ENCODE measurements at regions not wholly inside any gene's neighbourhood (a gene's known extent, or its start where the extent isn't known, plus 50 kb on each side); places are given as distances from the start of the nearest gene placed in this dataset.

DNA sequence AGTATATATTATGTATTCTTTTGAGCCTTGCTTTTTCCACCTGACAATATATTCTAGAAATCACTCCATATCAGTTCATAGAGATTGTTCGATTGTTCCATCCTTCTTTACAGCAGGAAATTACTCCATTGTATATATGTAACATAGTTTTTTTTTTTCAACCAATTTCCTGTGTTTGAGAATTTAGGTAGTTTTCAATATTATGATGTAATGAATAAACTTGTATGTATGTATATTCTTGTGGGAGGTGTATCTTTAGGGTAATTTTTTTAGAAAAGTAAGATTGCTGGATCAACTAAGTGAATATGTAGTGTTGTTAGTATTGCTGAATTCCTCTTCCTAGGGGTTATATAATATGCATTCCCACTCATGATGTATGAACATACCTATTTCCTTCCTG lies 165.9 kb upstream of the PITX1 start:
- no peak for DNase-seq

DNA sequence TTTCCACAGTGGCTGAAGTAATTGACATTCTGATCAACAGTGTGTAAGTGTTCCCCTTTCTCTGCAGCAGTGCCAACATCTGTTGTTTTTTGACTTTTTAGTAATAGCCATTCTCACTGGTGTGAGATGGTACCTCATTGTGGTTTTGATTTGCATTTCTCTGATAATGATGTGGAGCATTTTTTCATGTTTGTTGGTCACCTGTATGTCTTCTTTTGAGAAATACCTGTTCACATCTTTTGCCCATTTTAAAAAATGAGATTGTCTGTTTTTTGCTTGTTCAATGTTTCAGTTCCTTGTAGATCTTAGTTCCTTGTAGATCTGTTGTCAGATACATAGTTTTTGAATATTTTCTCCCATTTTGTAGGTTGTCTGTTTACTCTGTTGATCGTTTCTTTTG lies 162.5 kb upstream of the PITX1 start:
- DNase-seq = no peak

DNA sequence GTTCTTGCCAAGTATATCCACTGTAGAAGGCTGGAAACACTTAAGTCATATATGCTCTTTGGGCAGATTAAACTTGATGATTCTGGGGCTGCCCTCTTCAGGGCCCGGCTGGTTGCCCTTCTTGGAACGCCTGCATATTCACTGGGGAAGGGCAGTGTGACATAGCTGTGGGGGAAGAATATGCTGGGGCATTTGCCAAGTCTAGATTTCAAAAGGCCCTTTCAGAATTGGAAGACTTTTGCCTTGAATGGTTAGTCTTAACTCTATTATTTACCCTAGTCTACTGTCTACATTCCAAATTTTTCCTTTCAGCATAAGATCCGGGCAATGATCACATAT lies 161.2 kb upstream of the PITX1 start:
- no peak for DNase-seq

DNA sequence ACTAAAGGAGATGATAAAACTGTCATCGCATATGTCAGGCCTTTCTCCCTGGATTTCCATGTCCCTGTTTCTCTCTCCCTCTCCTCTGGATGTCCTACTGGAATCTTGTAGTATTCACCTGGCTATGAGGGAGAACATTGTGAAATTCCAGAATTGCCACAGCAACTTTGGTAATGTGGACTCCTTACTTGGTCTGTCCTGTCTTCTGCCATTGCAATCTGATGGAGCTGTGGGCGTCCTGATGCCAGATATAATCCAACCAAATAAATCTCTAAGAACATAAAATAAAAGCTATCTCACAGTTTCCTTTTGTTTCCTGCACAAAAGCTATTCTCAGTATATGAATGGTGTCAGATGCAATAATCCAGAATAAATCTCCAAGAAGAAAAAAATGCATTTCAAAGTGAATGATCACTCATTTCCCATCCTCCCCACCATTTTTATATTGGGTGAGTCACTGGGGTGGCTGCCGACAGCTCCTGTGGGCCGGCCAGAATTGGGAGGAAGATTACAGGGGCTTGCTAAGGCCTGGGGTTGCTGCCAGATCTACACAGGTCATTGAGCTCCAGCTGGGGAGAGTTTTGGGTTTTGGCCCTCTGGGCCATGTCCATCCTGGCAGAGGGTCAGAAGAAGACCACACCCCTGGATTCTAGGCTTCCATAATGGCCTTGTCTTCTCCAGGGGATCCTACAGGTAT lies 160.7 kb upstream of the PITX1 start:
- DNase-seq = no peak

DNA sequence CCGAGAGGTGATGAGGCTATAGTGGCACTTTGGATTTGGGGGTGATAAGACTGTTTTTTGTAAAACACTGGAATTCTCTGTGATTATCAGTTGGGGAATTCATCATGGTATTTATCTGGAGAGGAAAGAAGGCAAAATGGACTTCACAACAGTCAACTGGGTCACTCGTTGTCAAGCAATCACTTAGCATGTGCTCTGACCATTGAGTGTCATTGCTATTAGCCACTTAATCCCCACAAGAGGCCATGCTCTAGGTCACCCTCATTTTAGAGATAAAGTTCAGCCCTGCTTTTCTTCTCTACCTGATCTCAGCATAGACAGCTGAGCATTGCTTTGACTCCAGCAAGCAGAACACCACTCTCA lies 160.1 kb upstream of the PITX1 start:
- no peak for DNase-seq

DNA sequence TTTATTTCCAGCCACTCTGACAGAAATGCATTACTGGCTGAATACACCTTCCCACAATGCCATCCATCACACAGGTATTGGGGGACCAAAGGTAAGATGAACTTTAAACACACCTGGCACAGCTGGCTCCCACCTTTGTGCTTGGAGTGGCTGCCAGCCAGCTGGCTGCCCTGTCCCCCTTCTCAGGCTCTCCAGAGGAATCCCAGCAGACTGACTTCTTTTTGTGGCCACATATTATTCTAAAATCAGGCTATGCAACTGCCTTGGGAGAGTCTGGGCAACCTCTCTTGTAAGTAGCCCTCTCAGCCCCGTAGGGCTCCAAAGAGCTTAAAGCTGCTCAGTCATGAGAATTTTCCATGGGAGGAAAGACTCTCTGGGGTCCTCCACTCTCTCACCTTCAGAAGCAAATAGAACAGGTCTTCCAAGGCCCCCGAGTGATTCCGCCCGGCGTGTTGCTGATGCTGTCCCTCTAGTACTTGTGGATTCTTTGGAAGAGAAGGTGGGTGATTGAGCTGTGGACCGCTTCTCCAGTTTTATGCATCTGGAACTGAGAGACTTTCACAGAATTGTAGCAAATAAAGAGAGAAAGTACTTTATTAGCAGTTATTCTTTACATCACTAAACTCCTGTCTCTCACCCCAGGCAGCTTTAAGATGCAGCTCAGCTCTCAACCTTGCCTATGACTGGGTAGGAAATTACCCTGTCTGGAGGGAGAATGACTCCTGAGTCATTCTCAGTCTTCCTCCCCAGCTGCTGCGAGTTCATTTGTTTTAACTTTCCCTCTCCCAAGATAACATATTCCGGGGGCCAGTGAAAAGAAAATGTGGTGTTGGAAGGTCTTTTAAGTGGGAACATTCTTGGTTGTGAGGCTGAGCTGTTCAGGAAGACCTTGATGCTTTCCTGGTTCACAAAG lies 159.4 kb upstream of the PITX1 start:
- no peak for DNase-seq

DNA sequence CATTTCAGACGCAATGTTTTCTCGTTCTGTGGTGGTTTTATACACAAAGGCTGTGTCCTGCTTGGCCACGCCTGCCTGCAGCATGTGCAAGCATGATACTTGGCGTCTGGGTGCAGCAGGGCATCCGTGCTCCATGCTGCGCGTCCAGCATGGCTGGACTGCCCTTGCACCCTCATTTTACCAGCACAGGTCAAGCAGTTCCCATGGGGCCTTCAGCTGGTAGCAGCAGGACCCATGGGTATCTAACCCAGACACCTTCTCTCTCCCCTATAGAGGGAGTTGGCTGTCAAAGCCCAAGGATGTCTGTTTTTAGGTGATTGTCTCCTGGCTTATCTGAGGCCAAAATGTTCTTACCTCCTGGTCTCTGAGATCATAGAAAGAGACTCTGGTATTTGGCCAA lies 158.3 kb upstream of the PITX1 start:
- no peak for DNase-seq

DNA sequence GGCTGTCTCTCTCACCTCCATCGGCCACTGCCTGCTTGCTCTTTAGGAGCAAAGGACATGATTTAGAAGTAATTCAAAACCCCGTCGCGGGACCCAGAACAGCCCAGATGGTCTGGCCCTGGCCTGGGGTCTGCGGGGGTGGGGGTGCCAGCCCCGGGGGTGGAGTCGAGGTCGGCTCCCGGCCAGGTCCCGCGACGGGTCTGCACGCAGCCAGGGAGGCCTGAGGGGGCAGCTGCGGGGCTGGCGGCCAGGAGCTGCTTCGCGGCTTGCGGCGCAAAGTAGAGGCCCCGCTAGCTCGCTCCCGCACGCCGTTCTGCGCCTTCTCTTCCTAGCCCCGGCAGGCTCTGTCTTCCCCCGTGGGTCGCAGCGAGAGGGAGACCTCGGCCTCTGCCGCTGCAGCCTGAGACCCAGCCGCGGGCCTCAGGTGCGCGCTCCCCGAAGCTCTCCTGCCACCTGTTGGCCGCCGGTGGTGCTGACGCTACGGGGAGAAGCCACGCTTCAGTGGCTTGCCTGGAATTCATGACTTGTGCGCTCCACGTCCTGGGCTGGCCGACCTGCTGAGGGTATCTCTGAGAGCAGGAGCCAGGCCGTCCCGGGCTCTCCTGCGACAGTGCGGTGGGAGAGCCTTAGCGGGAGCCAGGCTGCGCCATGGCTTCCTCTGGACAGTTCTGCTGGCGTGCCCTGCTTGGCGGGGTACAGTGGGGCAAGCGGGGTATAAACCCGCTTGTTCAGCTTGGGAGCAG lies 157.2 kb upstream of the PITX1 start:
- DNase-seq = peak; percentile 60

DNA sequence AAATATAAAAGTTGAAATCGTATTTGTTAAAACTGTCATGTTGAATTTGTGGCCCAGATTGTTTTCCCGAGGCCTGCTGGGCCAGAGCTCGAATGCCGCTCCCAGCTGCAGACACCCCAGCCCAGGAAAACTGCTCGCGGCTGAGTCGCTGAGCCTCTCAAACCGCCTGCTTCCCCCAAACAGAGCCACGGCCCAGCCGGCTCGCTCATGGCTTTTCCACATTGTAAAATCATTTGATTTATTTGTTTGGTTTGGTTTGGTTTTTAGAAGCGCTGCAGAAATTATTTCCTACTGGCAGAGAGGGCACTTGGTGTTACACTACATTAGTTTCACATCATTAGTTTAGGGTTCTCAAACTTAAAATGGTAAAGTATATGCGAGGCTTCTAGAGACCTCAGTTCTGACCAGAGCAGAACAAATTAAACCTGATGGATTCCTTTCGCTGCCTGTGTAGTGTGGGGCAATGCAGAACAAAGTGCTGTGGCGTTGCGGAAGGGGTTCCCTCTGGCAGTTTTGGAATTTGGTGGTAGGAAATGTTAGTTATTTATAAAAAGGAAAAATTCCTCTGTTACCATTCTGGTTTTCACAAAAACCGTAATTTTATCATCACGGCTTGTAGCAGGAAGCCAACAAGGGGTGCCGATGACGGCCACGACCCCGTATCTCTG lies 156.5 kb upstream of the PITX1 start:
- no peak for DNase-seq

DNA sequence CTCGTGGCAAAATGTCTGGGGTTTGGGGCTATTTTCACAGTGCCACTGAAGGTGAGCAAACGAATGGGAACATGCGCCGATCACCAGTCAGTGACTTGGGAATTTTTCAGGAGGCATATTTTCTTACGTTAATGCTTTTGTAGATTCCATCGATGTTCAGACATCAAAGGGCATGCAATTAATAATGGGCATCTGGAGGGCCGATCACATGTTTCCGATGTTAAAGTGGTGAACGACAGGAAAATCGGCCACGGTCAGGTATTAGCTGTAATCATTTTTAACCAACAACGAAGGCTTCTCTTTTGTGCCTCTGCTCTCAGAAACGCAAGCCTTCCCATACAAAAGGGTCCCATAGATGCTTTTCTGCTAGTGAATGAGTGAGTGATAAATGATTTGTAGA lies 155.0 kb upstream of the PITX1 start:
- DNase-seq = no peak

DNA sequence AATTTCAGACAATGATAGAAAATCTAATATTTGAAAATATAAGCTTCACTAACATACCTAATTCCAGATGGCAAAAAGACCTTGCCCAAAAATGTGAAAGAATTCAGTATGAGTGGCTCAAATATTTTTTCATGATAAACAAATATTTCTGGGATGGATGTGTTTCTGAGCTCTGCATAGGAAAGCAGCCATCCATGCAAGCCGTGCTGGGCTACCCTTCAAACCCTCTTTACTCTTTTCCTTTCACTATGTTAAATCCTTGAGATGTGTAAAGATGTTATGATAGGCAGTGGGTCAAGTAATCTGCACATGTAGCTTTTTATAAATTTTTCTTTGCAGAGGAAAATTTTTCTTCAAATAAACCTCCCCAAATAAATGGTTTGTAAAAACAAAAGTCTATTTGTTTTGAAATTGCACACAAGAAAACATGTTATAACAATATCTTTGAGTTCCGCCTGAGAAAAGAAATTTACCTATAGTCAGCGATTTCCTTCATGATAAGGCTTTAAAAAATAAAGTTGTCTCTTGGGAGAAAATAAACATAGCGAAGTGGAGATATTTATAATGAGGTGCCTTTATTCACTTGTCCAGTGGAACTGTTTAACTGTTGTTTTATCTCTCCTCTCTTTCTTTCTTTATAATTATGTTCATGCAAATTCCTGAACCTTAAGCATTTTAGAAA lies 154.3 kb upstream of the PITX1 start:
- DNase-seq = no peak

DNA sequence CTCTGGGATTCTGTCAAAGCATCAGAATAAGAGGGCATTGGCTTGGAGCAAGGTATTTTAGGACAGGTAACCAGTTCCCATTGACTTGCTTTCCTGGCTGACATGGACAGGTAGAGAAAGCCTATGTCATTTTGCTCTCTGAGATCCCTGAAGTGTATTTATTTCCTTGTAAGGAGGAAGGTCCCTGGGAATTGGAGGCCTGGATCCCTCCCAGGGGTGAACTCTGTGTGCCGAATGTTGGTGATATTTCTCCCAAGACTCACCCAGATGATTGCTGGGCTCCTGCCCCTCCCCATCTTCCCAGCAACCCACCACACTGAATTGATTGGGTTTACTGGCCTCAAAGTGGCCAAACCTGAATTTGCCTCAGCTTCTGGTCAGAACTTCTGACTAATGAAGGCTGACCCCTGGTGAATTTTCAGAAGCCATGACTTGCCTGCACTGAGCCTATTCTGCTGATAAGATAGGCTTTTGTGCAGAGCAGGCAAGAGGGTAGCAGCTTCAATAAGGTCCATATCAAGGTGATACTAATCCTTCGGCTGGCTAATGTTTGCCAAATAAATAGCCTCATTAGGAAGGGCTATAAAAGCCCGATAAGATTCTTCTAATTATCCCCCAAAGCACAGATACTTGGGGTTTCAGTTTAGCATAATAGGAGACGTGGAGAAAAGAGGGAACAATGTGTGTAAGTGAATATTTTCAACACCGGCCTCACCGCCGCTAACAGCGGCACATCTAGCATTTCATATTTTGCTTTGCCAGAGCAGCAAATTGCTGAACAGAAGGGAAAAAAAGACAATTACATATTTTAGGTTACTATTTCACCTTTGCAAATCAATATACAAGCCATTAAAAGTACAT lies 152.9 kb upstream of the PITX1 start:
- DNase-seq = no peak

DNA sequence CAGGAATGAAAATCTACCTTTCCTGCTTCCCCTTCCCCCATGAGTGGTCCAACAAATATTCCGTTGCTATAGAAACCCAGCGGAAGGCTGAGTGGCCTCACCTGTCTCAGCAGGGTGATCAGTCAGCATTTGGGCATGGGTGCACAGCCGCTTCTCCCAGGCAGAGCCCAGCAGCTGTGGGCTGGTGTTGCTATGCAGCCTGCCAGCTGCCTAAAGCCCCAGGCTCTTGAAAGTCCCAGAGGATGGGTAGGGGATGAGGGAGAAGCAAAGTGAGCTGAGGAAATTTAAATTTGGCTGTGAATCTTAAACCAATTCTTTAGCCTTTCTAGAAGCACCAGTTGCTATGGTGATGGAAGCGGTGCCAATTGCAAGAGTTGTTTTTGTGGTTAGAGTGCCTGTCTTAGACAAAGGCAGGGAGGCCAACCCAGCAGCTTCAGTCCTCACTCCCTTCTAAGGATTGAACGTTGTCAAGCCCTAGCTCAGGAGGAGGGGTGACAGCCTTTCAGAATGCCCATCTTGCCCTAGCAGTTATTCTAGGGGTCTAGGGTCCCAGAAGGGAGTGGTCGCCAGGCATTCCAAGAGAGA lies 151.5 kb upstream of the PITX1 start:
- DNase-seq = no peak

DNA sequence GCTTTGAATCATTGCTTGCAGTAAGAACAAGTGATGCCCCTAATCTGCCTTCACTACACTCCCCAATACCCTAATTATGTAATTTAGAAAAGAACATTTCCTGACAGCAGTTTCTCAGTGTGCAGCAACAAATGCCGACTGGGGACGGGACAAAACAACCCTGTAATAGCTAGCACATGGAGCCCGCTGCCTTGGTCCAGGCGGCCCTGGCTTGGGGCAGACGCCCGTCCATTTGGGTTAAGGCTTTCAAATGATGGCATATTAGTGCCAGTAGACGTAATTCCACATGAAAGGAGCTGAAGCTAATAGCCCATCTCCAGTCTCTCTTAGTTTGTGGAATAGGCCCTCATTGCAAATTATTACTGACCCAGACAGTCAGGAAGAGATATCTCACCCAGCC lies 150.6 kb upstream of the PITX1 start:
- no peak for DNase-seq

DNA sequence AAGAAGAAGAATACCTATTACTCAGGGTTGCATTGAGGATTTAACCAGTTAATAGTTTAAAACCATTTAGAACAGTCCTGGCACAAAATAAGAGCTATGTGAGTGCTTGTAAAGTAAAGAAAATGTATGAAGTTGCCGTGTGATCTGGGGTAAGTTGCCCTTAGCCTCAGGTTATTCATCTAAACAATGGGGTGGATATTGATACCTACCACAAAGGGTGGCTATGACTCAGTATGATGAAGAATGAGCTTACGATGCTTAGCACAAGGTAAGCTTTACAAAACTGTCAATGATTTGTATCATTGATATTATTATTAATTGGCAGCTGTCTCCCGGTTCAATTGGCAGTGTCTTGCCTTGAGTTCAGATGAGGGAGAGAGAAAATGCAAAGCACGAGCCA lies 149.4 kb upstream of the PITX1 start:
- DNase-seq = no peak

DNA sequence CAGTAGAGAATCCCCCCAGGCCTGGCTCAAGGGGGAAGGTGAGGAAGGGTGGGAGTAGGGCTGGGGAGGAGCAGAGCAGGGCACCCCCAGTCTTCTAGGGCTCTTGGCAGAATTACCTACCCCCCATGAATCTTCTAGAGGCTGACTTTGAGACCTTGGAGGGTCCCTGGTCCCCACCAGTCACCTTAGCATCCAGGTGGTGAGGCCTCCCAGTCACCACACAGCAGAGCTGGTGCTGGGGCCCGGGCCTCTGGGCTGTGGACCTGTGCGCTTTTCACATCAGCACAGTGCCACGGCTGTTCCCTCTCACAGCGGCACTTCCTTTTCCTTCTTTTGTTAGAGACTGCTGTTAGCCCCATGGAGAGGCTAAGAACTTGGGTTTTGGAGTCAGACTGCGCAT lies 148.6 kb upstream of the PITX1 start:
- no peak for DNase-seq

DNA sequence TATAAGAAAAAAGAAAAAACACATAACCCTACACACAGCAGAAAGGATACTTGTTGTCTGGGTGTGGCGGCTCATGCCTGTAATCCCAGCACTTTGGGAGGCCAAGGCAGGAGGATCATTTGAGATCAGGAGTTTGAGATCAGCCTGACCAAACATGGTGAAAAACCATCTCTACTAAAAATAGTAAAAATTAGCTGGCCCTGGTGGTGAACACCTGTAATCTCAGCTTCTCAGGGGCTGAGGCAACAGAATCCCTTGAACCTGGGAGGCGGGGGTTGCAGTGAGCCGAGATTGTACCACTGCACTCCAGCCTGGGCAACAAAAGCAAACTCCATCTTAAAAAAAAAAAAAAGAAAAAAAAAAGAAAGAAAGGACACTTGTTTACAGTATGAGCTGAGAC lies 147.6 kb upstream of the PITX1 start:
- no peak for DNase-seq

DNA sequence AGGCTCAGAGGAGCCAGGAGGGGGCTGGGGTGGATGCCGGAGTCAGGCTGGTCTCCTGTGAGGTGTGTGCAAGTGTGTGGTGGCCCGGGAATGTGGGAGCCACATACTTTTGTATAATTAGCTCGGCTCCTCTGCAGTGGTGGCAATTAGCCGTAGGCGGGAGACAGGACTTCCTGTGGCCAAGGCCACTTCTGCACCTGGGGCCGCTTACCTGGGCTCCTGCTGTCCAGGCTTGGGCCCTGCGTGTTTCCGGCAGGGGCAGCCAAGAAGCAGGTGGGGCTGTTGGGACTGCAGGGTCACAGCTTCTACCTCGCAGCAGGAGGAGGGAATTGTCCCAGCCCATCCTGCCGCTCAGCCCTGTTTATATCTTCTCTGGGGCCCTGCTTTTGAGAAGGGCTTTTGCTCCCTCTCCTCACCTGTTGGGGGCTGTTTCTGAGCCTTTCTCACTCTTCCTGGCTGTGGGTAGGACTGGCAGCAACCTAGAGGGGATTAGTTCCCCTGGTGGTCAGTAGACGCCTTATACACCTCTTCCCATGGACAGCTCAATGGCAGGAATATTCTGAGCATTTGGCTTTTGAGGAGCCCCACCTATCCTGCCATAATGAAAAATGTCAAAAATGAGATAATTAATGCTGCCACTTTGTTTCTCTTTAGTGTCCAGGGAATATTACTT lies 145.4 kb upstream of the PITX1 start:
- DNase-seq = no peak

DNA sequence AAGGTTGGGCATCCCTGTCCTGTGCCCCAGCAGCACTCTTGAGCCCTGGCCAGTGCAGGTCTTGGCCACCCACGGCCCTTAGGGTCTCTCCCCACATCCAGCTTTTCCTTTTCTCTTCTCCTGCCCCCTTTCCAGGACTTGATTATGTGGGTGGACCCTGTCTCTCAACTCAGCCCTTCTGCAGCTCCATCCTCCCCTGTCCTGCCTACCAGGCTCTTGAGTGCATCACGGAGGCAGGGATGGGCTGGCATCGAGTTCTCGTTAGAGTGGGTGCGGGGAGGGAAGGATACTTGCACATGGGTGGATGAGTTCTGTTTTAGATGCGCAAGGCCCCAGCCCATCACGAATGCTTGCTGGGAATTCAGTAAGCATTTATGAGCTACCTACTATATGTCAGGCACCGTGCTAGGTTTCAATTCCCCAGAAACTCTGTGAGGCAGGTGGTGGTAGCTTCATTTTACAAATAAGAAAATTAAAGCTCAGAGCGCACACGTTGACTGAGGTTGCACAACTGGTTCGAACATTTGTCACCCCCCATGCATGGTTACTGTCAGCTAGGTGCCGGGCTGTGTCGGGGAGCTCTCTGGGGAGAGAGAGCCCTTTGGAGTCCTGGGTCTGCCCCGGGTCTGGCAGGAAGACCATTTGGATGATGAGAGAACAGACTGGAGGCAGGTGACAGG lies 144.6 kb upstream of the PITX1 start:
- DNase-seq = no peak

DNA sequence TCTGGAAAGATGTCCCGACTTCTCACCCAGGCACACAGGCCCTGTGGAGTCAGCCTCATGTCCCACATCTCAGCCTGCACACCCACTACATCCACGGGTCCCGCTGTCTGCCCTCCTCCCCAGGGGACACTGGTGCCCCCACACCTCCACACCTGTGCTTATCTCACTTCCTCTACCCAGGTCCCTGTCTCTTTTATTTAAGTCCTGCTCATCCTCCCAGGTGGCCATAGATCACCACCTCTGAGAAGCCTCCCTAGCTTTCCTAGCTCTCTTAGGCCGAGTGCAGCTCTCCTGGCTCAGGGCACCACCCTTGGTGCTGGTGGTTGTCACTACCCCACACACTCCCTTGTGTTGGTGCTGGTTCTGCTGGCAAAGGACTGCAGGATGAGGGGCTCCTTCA lies 143.6 kb upstream of the PITX1 start:
- no peak for DNase-seq
